Lung (tissue), 11 donors: ENCODE measurements at regions not wholly inside any gene's neighbourhood (a gene's known extent, or its start where the extent isn't known, plus 50 kb on each side); places are given as distances from the start of the nearest gene placed in this dataset.
A peak's percentile ranks its signal among the peaks of the same experiment; 100 is the strongest.

ENCODE experiments used
- ATAC-seq: fragments of 200-7000 bp; cut with Tn5 transposase; one replicate; pipeline ENCODE4 v1.9.1; 2020; ENCODE audit warnings: moderate number of reproducible peaks; ENCODE audit not compliant: insufficient read depth, low FRiP score
- DNase-seq, 3 donors: peaks; one replicate each; pipeline ENCODE4 v3.0.0-alpha.2; 2013 to 2017
- H3K27ac ChIP-seq, 2 donors: one replicate each; pipeline ENCODE4 v1.5.1; 2013; ENCODE audit warnings: mild to moderate bottlenecking in 2 of 2, moderate library complexity in 2 of 2, control low read depth in 1 of 2, inconsistent platforms in 1 of 2, low read depth in 1 of 2, low read length in 1 of 2
- H3K27me3 ChIP-seq, 3 donors: one replicate each; pipeline ENCODE4 v1.5.1; 2013; ENCODE audit warnings: low read length in 2 of 3; ENCODE audit not compliant: control insufficient read depth in 3 of 3, insufficient read depth in 3 of 3
- H3K36me3 ChIP-seq, 4 donors: one replicate each; pipeline ENCODE4 v1.5.1; 2013; ENCODE audit warnings: low read length in 4 of 4, mild to moderate bottlenecking in 1 of 4, moderate library complexity in 1 of 4; ENCODE audit not compliant: control insufficient read depth in 4 of 4, insufficient read depth in 4 of 4
- H3K4me1 ChIP-seq, 5 donors: one replicate each; pipeline ENCODE4 v1.5.1; 2013; ENCODE audit warnings: low read length in 5 of 5, mild to moderate bottlenecking in 2 of 5, moderate library complexity in 1 of 5; ENCODE audit not compliant: control insufficient read depth in 5 of 5, insufficient read depth in 5 of 5
- H3K4me3 ChIP-seq: one replicate; pipeline ENCODE4 v1.5.1; 2013; ENCODE audit warnings: mild to moderate bottlenecking, control low read depth, moderate library complexity
- H3K9ac ChIP-seq, 2 donors: one replicate each; pipeline ENCODE4 v1.5.1; 2013; ENCODE audit warnings: low read length in 2 of 2, control low read depth in 1 of 2; ENCODE audit not compliant: insufficient read depth in 1 of 2
- H3K9me3 ChIP-seq, 4 donors: one replicate each; pipeline ENCODE4 v1.5.1; 2013; ENCODE audit warnings: low read length in 3 of 4, mild to moderate bottlenecking in 1 of 4, moderate library complexity in 1 of 4; ENCODE audit not compliant: control insufficient read depth in 4 of 4, insufficient read depth in 3 of 4
- CTCF ChIP-seq: IDR thresholded peaks from 2 replicates; pipeline ENCODE4 v1.5.1; 2012; ENCODE audit warnings: mild to moderate bottlenecking; ENCODE audit errors: control extremely low read depth, extremely low read depth
- WGBS, 2 donors: extraction: QIAGEN DNeasy Blood & Tissue Kit; methylation state at CpG; one replicate each; pipeline ENCODE4 v1.1.7; 2013; 5-methylcytosine and 5-hydroxymethylcytosine counted together
- donor health status: control.
- donor health status: control.
- donor health status: Bipolar disorder and iron deficiency.
- donor health status: healthy.
- donor health status: DM: yes; HTN: yes; CAD: no.

DNA sequence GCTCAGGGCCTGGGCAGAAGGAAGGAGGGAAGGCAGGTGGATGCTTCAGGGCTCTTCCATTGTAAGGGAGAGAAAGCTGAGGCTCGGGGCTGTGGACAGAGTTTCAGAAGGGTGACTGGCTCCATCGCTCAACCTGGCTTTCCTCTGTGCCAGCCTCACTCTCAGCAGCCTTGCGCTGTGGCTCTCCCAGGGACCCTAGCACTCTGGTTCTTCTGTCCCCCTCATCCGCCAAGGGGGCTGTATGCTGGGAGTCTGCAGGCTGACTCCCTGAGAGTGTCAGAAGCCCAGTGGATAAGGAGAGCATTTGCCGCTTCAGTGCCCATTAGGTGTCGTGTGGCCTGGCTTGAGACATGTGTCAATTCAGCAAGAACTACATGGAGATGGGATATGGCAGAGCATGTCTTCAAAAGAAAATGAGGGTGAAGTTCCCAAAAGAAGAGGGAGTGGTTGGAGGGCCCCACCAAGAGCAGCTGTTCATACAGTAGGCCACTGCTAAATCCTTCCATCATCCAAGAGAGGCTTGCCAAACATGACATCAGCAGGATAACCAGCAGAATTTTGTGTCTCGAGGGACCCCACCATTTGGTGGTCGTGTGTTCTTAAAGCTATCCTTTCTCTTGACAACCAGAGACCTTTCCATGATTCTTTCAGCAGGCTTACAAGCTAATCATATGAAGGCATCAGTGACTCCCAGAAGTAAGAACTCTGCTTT is 148.2 kb downstream of the IRX5 start:
- ATAC-seq = no peak
- no peaks in the 10 kb centered on the region for H3K36me3 ChIP-seq

GRCh38 chr16:55081622-55082590 is 151.2 kb downstream of the IRX5 start:
- no peak overlapping the region for H3K4me3 ChIP-seq
- peaks cover 0 to 5% (median 0%) of the 10 kb centered on the region in 4 donors for H3K9me3 ChIP-seq
- H3K9ac ChIP-seq = no peak overlapping the region
- H3K27me3 ChIP-seq = no peaks in the 10 kb centered on the region
- H3K4me1 ChIP-seq = peaks cover 0 to 8% (median 0%) of the 10 kb centered on the region in 5 donors
- no peaks in the 10 kb centered on the region for H3K36me3 ChIP-seq
- no peak for ATAC-seq
- no peak for DNase-seq
- WGBS, 2 donors = 85 to 88% methylated on average over 16 of the region's 16 CpGs
- TF ChIP-seq CTCF = no peak
- H3K27ac ChIP-seq = no peak overlapping the region

More for the DNA sequence above, 148.2 kb downstream of the IRX5 start:
- peaks cover 0 to 8% (median 0%) of the 10 kb centered on the region in 5 donors for H3K4me1 ChIP-seq
- no peak for DNase-seq
- no peak overlapping the region for H3K27ac ChIP-seq
- H3K4me3 ChIP-seq = no peak overlapping the region
- H3K9ac ChIP-seq = no peak overlapping the region
- WGBS, 2 donors = 82 to 87% methylated on average over 8 of the region's 8 CpGs
- H3K9me3 ChIP-seq = peaks cover 0 to 4% (median 0%) of the 10 kb centered on the region in 4 donors
- TF ChIP-seq CTCF = no peak
- peaks cover 0 to 5% (median 0%) of the 10 kb centered on the region in 3 donors for H3K27me3 ChIP-seq

- Histone ChIP-seq H3K27ac (no peak overlapping the region), H3K9me3 (peaks cover 0 to 5% (median 0%) of the 10 kb centered on the region in 4 donors), H3K27me3 (no peaks in the 10 kb centered on the region), H3K4me1 (peaks cover 0 to 8% (median 0%) of the 10 kb centered on the region in 5 donors), H3K9ac (no peak overlapping the region), H3K36me3 (no peaks in the 10 kb centered on the region), H3K4me3 (no peak overlapping the region)
- no peak for ATAC-seq
- 58 to 71% methylated on average over 5 of the region's 5 CpGs for WGBS, 2 donors
- peak; percentile 5 to 38 (median 18) for DNase-seq
- no peak for TF ChIP-seq CTCF
These were observed 151.9 kb downstream of the IRX5 start for GRCh38 chr16:55082591-55082976.
